Ishikawa (cell line): ENCODE measurements at regions not wholly inside any gene's neighbourhood (a gene's known extent, or its start where the extent isn't known, plus 50 kb on each side); places are given as distances from the start of the nearest gene placed in this dataset.

Source experiments
- CEBPB ChIP-seq: IDR thresholded peaks from 2 replicates; pipeline ENCODE4 v1.6.1; 2012
- CREB1 ChIP-seq: IDR thresholded peaks from 2 replicates; pipeline ENCODE4 v1.6.1; 2012; ENCODE audit warnings: low read depth
- EGR1 ChIP-seq: IDR thresholded peaks from 2 replicates; pipeline ENCODE4 v1.6.1; 2012
- EP300 ChIP-seq: IDR thresholded peaks from 2 replicates; pipeline ENCODE4 v1.6.1; 2012; ENCODE audit warnings: borderline replicate concordance
- FOXM1 ChIP-seq: IDR thresholded peaks from 2 replicates; pipeline ENCODE4 v1.6.1; 2012; ENCODE audit warnings: low read depth, borderline replicate concordance
- MAX ChIP-seq: IDR thresholded peaks from 2 replicates; pipeline ENCODE4 v1.6.1; 2012
- NFIC ChIP-seq: IDR thresholded peaks from 2 replicates; pipeline ENCODE4 v1.6.1; 2012
- RAD21 ChIP-seq: IDR thresholded peaks from 2 replicates; pipeline ENCODE4 v1.6.1; 2012; ENCODE audit warnings: low read depth
- TAF1 ChIP-seq: IDR thresholded peaks from 2 replicates; pipeline ENCODE4 v1.6.1; 2012; ENCODE audit warnings: low read depth, mild to moderate bottlenecking
- TEAD4 ChIP-seq: IDR thresholded peaks from 2 replicates; pipeline ENCODE4 v1.6.1; 2012
- USF1 ChIP-seq: IDR thresholded peaks from 2 replicates; pipeline ENCODE4 v1.6.1; 2012
- YY1 ChIP-seq: IDR thresholded peaks from 2 replicates; pipeline ENCODE4 v1.6.1; 2012; ENCODE audit warnings: low read depth
- ZBTB7A ChIP-seq: IDR thresholded peaks from 2 replicates; pipeline ENCODE4 v1.6.1; 2012; ENCODE audit warnings: low read depth
- TF ChIP-seq, protein P1 (sequence below): IDR thresholded peaks from 2 replicates; pipeline ENCODE4 v1.6.1; 2012; ENCODE audit warnings: low read depth, mild to moderate bottlenecking

- TF ChIP-seq TAF1 (no peak), FOXM1 (no peak), EGR1 (no peak), MAX (no peak), NFIC (no peak), EP300 (no peak), RAD21 (no peak), YY1 (no peak), TEAD4 (no peak), ZBTB7A (no peak), USF1 (no peak), CREB1 (no peak), CEBPB (no peak)
- TF ChIP-seq, protein P1, sequence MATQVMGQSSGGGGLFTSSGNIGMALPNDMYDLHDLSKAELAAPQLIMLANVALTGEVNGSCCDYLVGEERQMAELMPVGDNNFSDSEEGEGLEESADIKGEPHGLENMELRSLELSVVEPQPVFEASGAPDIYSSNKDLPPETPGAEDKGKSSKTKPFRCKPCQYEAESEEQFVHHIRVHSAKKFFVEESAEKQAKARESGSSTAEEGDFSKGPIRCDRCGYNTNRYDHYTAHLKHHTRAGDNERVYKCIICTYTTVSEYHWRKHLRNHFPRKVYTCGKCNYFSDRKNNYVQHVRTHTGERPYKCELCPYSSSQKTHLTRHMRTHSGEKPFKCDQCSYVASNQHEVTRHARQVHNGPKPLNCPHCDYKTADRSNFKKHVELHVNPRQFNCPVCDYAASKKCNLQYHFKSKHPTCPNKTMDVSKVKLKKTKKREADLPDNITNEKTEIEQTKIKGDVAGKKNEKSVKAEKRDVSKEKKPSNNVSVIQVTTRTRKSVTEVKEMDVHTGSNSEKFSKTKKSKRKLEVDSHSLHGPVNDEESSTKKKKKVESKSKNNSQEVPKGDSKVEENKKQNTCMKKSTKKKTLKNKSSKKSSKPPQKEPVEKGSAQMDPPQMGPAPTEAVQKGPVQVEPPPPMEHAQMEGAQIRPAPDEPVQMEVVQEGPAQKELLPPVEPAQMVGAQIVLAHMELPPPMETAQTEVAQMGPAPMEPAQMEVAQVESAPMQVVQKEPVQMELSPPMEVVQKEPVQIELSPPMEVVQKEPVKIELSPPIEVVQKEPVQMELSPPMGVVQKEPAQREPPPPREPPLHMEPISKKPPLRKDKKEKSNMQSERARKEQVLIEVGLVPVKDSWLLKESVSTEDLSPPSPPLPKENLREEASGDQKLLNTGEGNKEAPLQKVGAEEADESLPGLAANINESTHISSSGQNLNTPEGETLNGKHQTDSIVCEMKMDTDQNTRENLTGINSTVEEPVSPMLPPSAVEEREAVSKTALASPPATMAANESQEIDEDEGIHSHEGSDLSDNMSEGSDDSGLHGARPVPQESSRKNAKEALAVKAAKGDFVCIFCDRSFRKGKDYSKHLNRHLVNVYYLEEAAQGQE: no peak
These were observed 392.3 kb upstream of the GRM7 start for GRCh38 chr3:6468589-6468988.
